SU-DHL-6 (cell line): ENCODE measurements at regions not wholly inside any gene's neighbourhood (a gene's known extent, or its start where the extent isn't known, plus 50 kb on each side); places are given as distances from the start of the nearest gene placed in this dataset.

Experiments
- EZH2phosphoT487 ChIP-seq: fragments of 200-600 bp; sonication (generic), shearing (Covaris generic); conservative IDR thresholded peaks from 2 replicates; pipeline ENCODE4 v1.6.1; 2018; ENCODE audit warnings: mild to moderate bottlenecking, antibody characterized with exemption, low read length, moderate library complexity, mixed read lengths
- TF ChIP-seq, protein P1 (sequence below): fragments of 200-600 bp; sonication (generic); IDR thresholded peaks from one replicate; pipeline ENCODE4 v1.5.1; 2017; ENCODE audit warnings: antibody characterized with exemption, mild to moderate bottlenecking, low read length, moderate library complexity; ENCODE audit not compliant: insufficient read depth, poor library complexity, severe bottlenecking

DNA sequence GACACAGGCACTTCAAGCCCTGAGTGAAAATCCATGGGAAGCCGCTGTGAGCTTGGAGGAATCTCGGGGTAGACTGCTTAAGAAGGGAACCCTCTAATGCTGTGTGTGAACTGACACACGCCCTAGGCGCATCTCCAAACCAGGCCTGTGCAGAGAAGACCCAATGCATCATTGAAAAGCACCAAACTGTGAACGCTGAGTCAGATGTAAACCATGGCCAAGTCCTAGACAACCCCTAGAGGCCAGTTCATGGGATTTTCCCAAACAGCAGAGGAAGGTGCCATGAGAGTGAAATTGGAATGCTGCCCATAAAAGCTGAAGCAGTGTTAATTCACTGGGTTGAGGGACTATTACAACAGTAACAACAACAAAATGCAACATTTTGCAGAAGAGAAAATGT lies 296.5 kb downstream of the SMOC2 start:
- TF ChIP-seq, protein P1, sequence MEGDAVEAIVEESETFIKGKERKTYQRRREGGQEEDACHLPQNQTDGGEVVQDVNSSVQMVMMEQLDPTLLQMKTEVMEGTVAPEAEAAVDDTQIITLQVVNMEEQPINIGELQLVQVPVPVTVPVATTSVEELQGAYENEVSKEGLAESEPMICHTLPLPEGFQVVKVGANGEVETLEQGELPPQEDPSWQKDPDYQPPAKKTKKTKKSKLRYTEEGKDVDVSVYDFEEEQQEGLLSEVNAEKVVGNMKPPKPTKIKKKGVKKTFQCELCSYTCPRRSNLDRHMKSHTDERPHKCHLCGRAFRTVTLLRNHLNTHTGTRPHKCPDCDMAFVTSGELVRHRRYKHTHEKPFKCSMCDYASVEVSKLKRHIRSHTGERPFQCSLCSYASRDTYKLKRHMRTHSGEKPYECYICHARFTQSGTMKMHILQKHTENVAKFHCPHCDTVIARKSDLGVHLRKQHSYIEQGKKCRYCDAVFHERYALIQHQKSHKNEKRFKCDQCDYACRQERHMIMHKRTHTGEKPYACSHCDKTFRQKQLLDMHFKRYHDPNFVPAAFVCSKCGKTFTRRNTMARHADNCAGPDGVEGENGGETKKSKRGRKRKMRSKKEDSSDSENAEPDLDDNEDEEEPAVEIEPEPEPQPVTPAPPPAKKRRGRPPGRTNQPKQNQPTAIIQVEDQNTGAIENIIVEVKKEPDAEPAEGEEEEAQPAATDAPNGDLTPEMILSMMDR: no peak
- no peak for TF ChIP-seq EZH2phosphoT487
